Karpas-422 (cell line): ENCODE measurements at regions not wholly inside any gene's neighbourhood (a gene's known extent, or its start where the extent isn't known, plus 50 kb on each side); places are given as distances from the start of the nearest gene placed in this dataset.

ENCODE experiments used
- DNase-seq: peaks from one replicate; pipeline ENCODE4 v3.0.0-alpha.2; 2015
- H2AFZ ChIP-seq: fragments of 200-600 bp; sonication (generic); 2 replicates; pipeline ENCODE4 v1.6.1; 2014; ENCODE audit warnings: antibody characterized with exemption, low read length, mixed read lengths
- H3K27ac ChIP-seq: fragments of 200-600 bp; sonication (generic); 2 replicates; pipeline ENCODE4 v1.5.1; 2014; ENCODE audit warnings: mild to moderate bottlenecking, low read length, moderate library complexity
- H3K27me3 ChIP-seq: fragments of 200-600 bp; sonication (generic); 2 replicates; pipeline ENCODE4 v1.6.1; 2014; ENCODE audit warnings: low read length, mixed read lengths
- H3K36me3 ChIP-seq: fragments of 200-600 bp; sonication (generic); 2 replicates; pipeline ENCODE4 v1.6.1; 2014; ENCODE audit warnings: low read length, mixed read lengths; ENCODE audit not compliant: insufficient read depth
- H3K4me1 ChIP-seq: fragments of 200-600 bp; sonication (generic); 2 replicates; pipeline ENCODE4 v1.6.1; 2014; ENCODE audit warnings: mild to moderate bottlenecking, low read length, mixed read lengths
- H3K4me2 ChIP-seq: fragments of 200-600 bp; sonication (generic); 2 replicates; pipeline ENCODE4 v1.6.1; 2014; ENCODE audit warnings: low read length, low read depth, mild to moderate bottlenecking; ENCODE audit not compliant: poor library complexity, severe bottlenecking
- H3K4me3 ChIP-seq: fragments of 200-600 bp; sonication (generic); 2 replicates; pipeline ENCODE4 v1.5.1; 2014; ENCODE audit warnings: mild to moderate bottlenecking, antibody characterized with exemption, low read length, mixed read lengths
- H3K79me2 ChIP-seq: fragments of 200-600 bp; sonication (generic); 2 replicates; pipeline ENCODE4 v1.6.1; 2014; ENCODE audit warnings: mild to moderate bottlenecking, low read length, mixed read lengths
- H3K9ac ChIP-seq: fragments of 200-600 bp; sonication (generic); 2 replicates; pipeline ENCODE4 v1.6.0; 2014; ENCODE audit warnings: low read length
- H3K9me2 ChIP-seq: fragments of 200-600 bp; sonication (generic), shearing (Covaris generic); replicated peaks from 2 replicates; pipeline ENCODE4 v1.6.0; 2014; ENCODE audit warnings: mild to moderate bottlenecking, low read length, moderate library complexity; ENCODE audit not compliant: insufficient read depth
- H3K9me3 ChIP-seq: fragments of 300-700, 200-600 bp; sonication (generic); 2 replicates; pipeline ENCODE4 v1.6.1; 2014; ENCODE audit warnings: low read length, mixed read lengths
- H4K20me1 ChIP-seq: fragments of 200-600 bp; sonication (generic); 2 replicates; pipeline ENCODE4 v1.6.1; 2014; ENCODE audit warnings: mild to moderate bottlenecking, antibody characterized with exemption, low read length, low read depth; ENCODE audit not compliant: insufficient read depth

GRCh38 chr16:60346256-60346655 lies 1612.1 kb upstream of the GOT2 start:
- no peaks in the 10 kb centered on the region for H3K36me3 ChIP-seq
- no peak overlapping the region for H3K4me2 ChIP-seq
- H3K4me3 ChIP-seq = no peak overlapping the region
- no peak overlapping the region for H2AFZ ChIP-seq
- H3K9me3 ChIP-seq = peaks cover 24% of the 10 kb centered on the region; the same call in 1 of the 2 replicates
- H3K27me3 ChIP-seq = no peaks in the 10 kb centered on the region
- H3K79me2 ChIP-seq = no peaks in the 10 kb centered on the region
- no peak for DNase-seq
- H3K27ac ChIP-seq = no peak overlapping the region
- H3K4me1 ChIP-seq = no peaks in the 10 kb centered on the region
- H3K9ac ChIP-seq = no peak overlapping the region
- no peaks in the 10 kb centered on the region; the same call in 1 of the 2 replicates for H3K9me2 ChIP-seq
- H4K20me1 ChIP-seq = no peaks in the 10 kb centered on the region

GRCh38 chr16:60337671-60338070 lies 1603.6 kb upstream of the GOT2 start:
- no peak for DNase-seq

GRCh38 chr16:60331168-60331567 lies 1597.1 kb upstream of the GOT2 start:
- H3K9ac ChIP-seq = no peak overlapping the region
- H3K9me2 ChIP-seq = no peaks in the 10 kb centered on the region
- no peak overlapping the region for H3K4me3 ChIP-seq
- H2AFZ ChIP-seq = no peak overlapping the region
- no peak overlapping the region for H3K4me2 ChIP-seq
- no peaks in the 10 kb centered on the region for H3K27me3 ChIP-seq
- H3K36me3 ChIP-seq = no peaks in the 10 kb centered on the region
- no peaks in the 10 kb centered on the region for H4K20me1 ChIP-seq
- no peaks in the 10 kb centered on the region for H3K4me1 ChIP-seq
- H3K79me2 ChIP-seq = no peaks in the 10 kb centered on the region
- no peak overlapping the region for H3K27ac ChIP-seq
- DNase-seq = no peak
- H3K9me3 ChIP-seq = peaks cover 29% of the 10 kb centered on the region

More at GRCh38 chr16:60337671-60338070, 1603.6 kb upstream of the GOT2 start:
- Histone ChIP-seq H3K4me1 (no peaks in the 10 kb centered on the region), H3K36me3 (no peaks in the 10 kb centered on the region), H3K9ac (no peak overlapping the region), H3K9me2 (no peaks in the 10 kb centered on the region), H3K27ac (no peak overlapping the region), H2AFZ (no peak overlapping the region), H3K9me3 (peaks cover 18% of the 10 kb centered on the region; the same call in 1 of the 2 replicates), H4K20me1 (no peaks in the 10 kb centered on the region), H3K27me3 (no peaks in the 10 kb centered on the region), H3K79me2 (no peaks in the 10 kb centered on the region), H3K4me3 (no peak overlapping the region), H3K4me2 (no peak overlapping the region)

- Histone ChIP-seq H3K9ac (no peak overlapping the region), H4K20me1 (no peaks in the 10 kb centered on the region), H3K27ac (no peak overlapping the region), H3K79me2 (no peaks in the 10 kb centered on the region), H3K9me3 (peaks cover 29% of the 10 kb centered on the region), H3K27me3 (no peaks in the 10 kb centered on the region), H3K36me3 (no peaks in the 10 kb centered on the region), H3K4me2 (no peak overlapping the region), H3K4me1 (no peaks in the 10 kb centered on the region), H3K4me3 (no peak overlapping the region), H3K9me2 (no peaks in the 10 kb centered on the region), H2AFZ (no peak overlapping the region)
- no peak for DNase-seq
These were observed 1595.0 kb upstream of the GOT2 start for GRCh38 chr16:60329108-60329507.

GRCh38 chr16:60328152-60328551 lies 1594.0 kb upstream of the GOT2 start:
- DNase-seq = no peak
- Histone ChIP-seq H3K4me2 (no peak overlapping the region), H3K4me3 (no peak overlapping the region)

GRCh38 chr16:60318486-60318885 lies 1584.4 kb upstream of the GOT2 start:
- no peak overlapping the region for H3K27ac ChIP-seq

More at GRCh38 chr16:60328152-60328551, 1594.0 kb upstream of the GOT2 start:
- Histone ChIP-seq H3K9me2 (no peaks in the 10 kb centered on the region), H3K9ac (no peak overlapping the region), H4K20me1 (no peaks in the 10 kb centered on the region), H3K79me2 (no peaks in the 10 kb centered on the region), H3K9me3 (peaks cover 31% of the 10 kb centered on the region), H3K36me3 (no peaks in the 10 kb centered on the region), H3K27ac (no peak overlapping the region), H3K4me1 (no peaks in the 10 kb centered on the region), H2AFZ (no peak overlapping the region), H3K27me3 (no peaks in the 10 kb centered on the region)

GRCh38 chr16:60310846-60311445 lies 1576.8 kb upstream of the GOT2 start:
- H3K36me3 ChIP-seq = no peaks in the 10 kb centered on the region
- H3K9me2 ChIP-seq = no peaks in the 10 kb centered on the region
- H3K27ac ChIP-seq = no peak overlapping the region
- peaks cover 26% of the 10 kb centered on the region for H3K9me3 ChIP-seq
- H3K9ac ChIP-seq = no peak overlapping the region
- no peak overlapping the region for H3K4me3 ChIP-seq
- no peaks in the 10 kb centered on the region for H3K27me3 ChIP-seq
- H3K4me2 ChIP-seq = no peak overlapping the region
- H2AFZ ChIP-seq = no peak overlapping the region
- no peaks in the 10 kb centered on the region for H4K20me1 ChIP-seq
- DNase-seq = no peak
- H3K4me1 ChIP-seq = no peaks in the 10 kb centered on the region
- H3K79me2 ChIP-seq = no peaks in the 10 kb centered on the region

More at GRCh38 chr16:60318486-60318885, 1584.4 kb upstream of the GOT2 start:
- no peaks in the 10 kb centered on the region for H3K79me2 ChIP-seq
- no peaks in the 10 kb centered on the region for H3K27me3 ChIP-seq
- H3K4me1 ChIP-seq = no peaks in the 10 kb centered on the region
- no peak overlapping the region for H3K9ac ChIP-seq
- peaks cover 24% of the 10 kb centered on the region; the same call in 1 of the 2 replicates for H3K9me3 ChIP-seq
- no peaks in the 10 kb centered on the region for H3K9me2 ChIP-seq
- no peak for DNase-seq
- no peak overlapping the region for H3K4me2 ChIP-seq
- no peak overlapping the region for H3K4me3 ChIP-seq
- H2AFZ ChIP-seq = no peak overlapping the region
- H3K36me3 ChIP-seq = no peaks in the 10 kb centered on the region
- H4K20me1 ChIP-seq = no peaks in the 10 kb centered on the region

GRCh38 chr16:60304720-60305119 lies 1570.6 kb upstream of the GOT2 start:
- Histone ChIP-seq H3K9me3 (peaks cover 24% of the 10 kb centered on the region), H3K79me2 (no peaks in the 10 kb centered on the region), H3K4me2 (no peak overlapping the region), H2AFZ (no peak overlapping the region), H3K4me3 (no peak overlapping the region), H3K27ac (no peak overlapping the region), H3K27me3 (no peaks in the 10 kb centered on the region), H4K20me1 (no peaks in the 10 kb centered on the region), H3K9ac (no peak overlapping the region), H3K4me1 (no peaks in the 10 kb centered on the region), H3K9me2 (no peaks in the 10 kb centered on the region), H3K36me3 (no peaks in the 10 kb centered on the region)
- no peak for DNase-seq
